Upper lobe of left lung (tissue), 6 donors: ENCODE measurements at regions not wholly inside any gene's neighbourhood (a gene's known extent, or its start where the extent isn't known, plus 50 kb on each side); places are given as distances from the start of the nearest gene placed in this dataset.

ENCODE experiments used
- ATAC-seq, 2 donors: fragments of 200-7000 bp; cut with Tn5 transposase; one replicate each; pipeline ENCODE4 v1.9.1; 2022; ENCODE audit warnings: mild to moderate bottlenecking in 2 of 2, moderate library complexity in 2 of 2; ENCODE audit not compliant: low FRiP score in 2 of 2
- DNase-seq, 2 donors: peaks; one replicate each; pipeline ENCODE4 v3.0.0-alpha.2; 2019 to 2020
- H3K27ac ChIP-seq, 4 donors: fragments of 200-600 bp; sonication (generic); one replicate each; pipeline ENCODE4 v1.5.1; 2016 to 2019
- H3K27me3 ChIP-seq, 4 donors: fragments of 200-600 bp; sonication (generic); one replicate each; pipeline ENCODE4 v1.5.1; 2017 to 2019
- H3K36me3 ChIP-seq, 4 donors: fragments of 200-600 bp; sonication (generic); one replicate each; pipeline ENCODE4 v1.5.1; 2016 to 2019
- H3K4me1 ChIP-seq, 4 donors: fragments of 200-600 bp; sonication (generic); one replicate each; pipeline ENCODE4 v1.5.1; 2018 to 2019
- H3K4me3 ChIP-seq, 4 donors: fragments of 200-600 bp; sonication (generic); one replicate each; pipeline ENCODE4 v1.5.1; 2017 to 2019; ENCODE audit warnings: mild to moderate bottlenecking in 2 of 4, moderate library complexity in 1 of 4
- H3K9me3 ChIP-seq, 4 donors: fragments of 200-600 bp; sonication (generic); one replicate each; pipeline ENCODE4 v1.5.1; 2018 to 2019
- CTCF ChIP-seq, 6 experiments: fragments of 450-650 bp in 4 of 6; fragments of 200-600 bp in 2 of 6; sonication (generic) in 2 of 6; IDR thresholded peaks; one replicate each; pipeline ENCODE4 v1.5.1; 2016 to 2019; ENCODE audit warnings: antibody characterized with exemption in 6 of 6
- EP300 ChIP-seq, 4 donors: sonication (generic); formaldehyde crosslinking; IDR thresholded peaks; one replicate each; pipeline ENCODE4 v1.5.1; 2017; ENCODE audit warnings: antibody characterized with exemption in 4 of 4, control low read depth in 2 of 4
- POLR2A ChIP-seq, 4 donors: fragments of 450-650 bp; IDR thresholded peaks; one replicate each; pipeline ENCODE4 v1.5.1; 2016 to 2017; ENCODE audit warnings: antibody characterized with exemption in 4 of 4, mild to moderate bottlenecking in 2 of 4
- POLR2AphosphoS5 ChIP-seq, 2 donors: sonication (generic); formaldehyde crosslinking; IDR thresholded peaks; one replicate each; pipeline ENCODE4 v1.5.1; 2017; ENCODE audit warnings: antibody characterized with exemption in 2 of 2
- WGBS, 2 donors: methylation state at CpG; one replicate each; pipeline ENCODE4 v1.1.5; 2017 to 2018; 5-methylcytosine and 5-hydroxymethylcytosine counted together
- donor health status: DM: no; HTN: no; CAD: no; lungs with moderate emphysema.
- donor health status: DM: no; HTN: yes; CAD: no; lungs with severe emphysema.

GRCh38 chr2:21392649-21393048, 268.9 kb downstream of the TDRD15 start:
- ATAC-seq, result no peak
- Histone ChIP-seq H3K9me3 (no peaks in the 10 kb centered on the region), H3K27me3 (no peaks in the 10 kb centered on the region), H3K4me1 (no peaks in the 10 kb centered on the region), H3K4me3 (no peak overlapping the region), H3K36me3 (no peaks in the 10 kb centered on the region), H3K27ac (no peak overlapping the region)
- no peak for DNase-seq
- 32% methylated on average over 4 of the region's 4 CpGs for WGBS, 2 donors
- no peak for TF ChIP-seq POLR2A (IDR thresholded peaks at IDR 0.05)
- no peak for TF ChIP-seq POLR2AphosphoS5 (IDR thresholded peaks at IDR 0.05)
- no peak for TF ChIP-seq CTCF (IDR thresholded peaks at IDR 0.05)
- no peak for TF ChIP-seq EP300 (IDR thresholded peaks at IDR 0.05)

- H3K4me3 ChIP-seq, result no peak overlapping the region
- 20 to 36% methylated on average over 5 of the region's 5 CpGs for WGBS, 2 donors
- ATAC-seq (no peak), DNase-seq (no peak)
- no peak for TF ChIP-seq POLR2A (IDR thresholded peaks at IDR 0.05)
- no peak for TF ChIP-seq CTCF (IDR thresholded peaks at IDR 0.05)
- TF ChIP-seq EP300 (IDR thresholded peaks at IDR 0.05), result no peak
- no peak for TF ChIP-seq POLR2AphosphoS5 (IDR thresholded peaks at IDR 0.05)
- no peaks in the 10 kb centered on the region for H3K4me1 ChIP-seq
- no peaks in the 10 kb centered on the region for H3K36me3 ChIP-seq
- no peaks in the 10 kb centered on the region for H3K9me3 ChIP-seq
- no peak overlapping the region for H3K27ac ChIP-seq
- no peaks in the 10 kb centered on the region for H3K27me3 ChIP-seq
Measured at GRCh38 chr2:21393173-21393572, 269.4 kb downstream of the TDRD15 start.

- WGBS, 2 donors, result 71 to 82% methylated on average over 4 of the region's 4 CpGs
- DNase-seq (no peak), ATAC-seq (peak in 1 of 2 donors; percentile 15)
- Histone ChIP-seq H3K36me3 (no peaks in the 10 kb centered on the region), H3K4me3 (no peak overlapping the region), H3K27ac (no peak overlapping the region), H3K4me1 (no peaks in the 10 kb centered on the region), H3K27me3 (no peaks in the 10 kb centered on the region), H3K9me3 (no peaks in the 10 kb centered on the region)
- TF ChIP-seq CTCF (IDR thresholded peaks at IDR 0.05) (no peak), EP300 (IDR thresholded peaks at IDR 0.05) (no peak), POLR2AphosphoS5 (IDR thresholded peaks at IDR 0.05) (no peak), POLR2A (IDR thresholded peaks at IDR 0.05) (no peak)
Measured at GRCh38 chr2:21395366-21395765, 271.6 kb downstream of the TDRD15 start.

- Histone ChIP-seq H3K4me1 (no peaks in the 10 kb centered on the region), H3K36me3 (no peaks in the 10 kb centered on the region), H3K4me3 (no peak overlapping the region), H3K27ac (no peak overlapping the region), H3K9me3 (no peaks in the 10 kb centered on the region), H3K27me3 (no peaks in the 10 kb centered on the region)
- DNase-seq (peak in 1 of 2 donors; percentile 21), ATAC-seq (no peak)
- TF ChIP-seq CTCF (IDR thresholded peaks at IDR 0.05) (no peak), POLR2AphosphoS5 (IDR thresholded peaks at IDR 0.05) (no peak), EP300 (IDR thresholded peaks at IDR 0.05) (peak in 2 of 4 donors; percentile 27 to 58)
- WGBS, 2 donors, result 65 to 72% methylated on average over 2 of the region's 2 CpGs
Measured at GRCh38 chr2:21396252-21396651, 272.5 kb downstream of the TDRD15 start.

GRCh38 chr2:21401022-21401698, 277.4 kb downstream of the TDRD15 start:
- no peak for TF ChIP-seq CTCF (IDR thresholded peaks at IDR 0.05)
- WGBS, 2 donors, result 89 to 97% methylated on average over 4 of the region's 4 CpGs
- ATAC-seq (no peak), DNase-seq (no peak)
- Histone ChIP-seq H3K9me3 (no peaks in the 10 kb centered on the region), H3K4me3 (no peak overlapping the region), H3K27me3 (no peaks in the 10 kb centered on the region), H3K36me3 (no peaks in the 10 kb centered on the region), H3K27ac (no peak overlapping the region), H3K4me1 (no peaks in the 10 kb centered on the region)
